GM12865 (cell line): ENCODE measurements at regions not wholly inside any gene's neighbourhood (a gene's known extent, or its start where the extent isn't known, plus 50 kb on each side); places are given as distances from the start of the nearest gene placed in this dataset.

Source experiments
- DNase-seq: peaks from one replicate; pipeline ENCODE4 v3.0.0; 2010; ENCODE audit warnings: low read depth
- H3K4me3 ChIP-seq: 2 replicates; pipeline ENCODE4 v1.5.1; 2011; ENCODE audit warnings: mild to moderate bottlenecking, low read depth, low read length, control low read depth
- TF ChIP-seq, protein P1 (sequence below): IDR thresholded peaks from 2 replicates; pipeline ENCODE4 v1.5.1; 2011; ENCODE audit warnings: low read length, control low read depth, low read depth, inconsistent platforms; ENCODE audit not compliant: insufficient read depth; ENCODE audit errors: missing control alignments

DNA sequence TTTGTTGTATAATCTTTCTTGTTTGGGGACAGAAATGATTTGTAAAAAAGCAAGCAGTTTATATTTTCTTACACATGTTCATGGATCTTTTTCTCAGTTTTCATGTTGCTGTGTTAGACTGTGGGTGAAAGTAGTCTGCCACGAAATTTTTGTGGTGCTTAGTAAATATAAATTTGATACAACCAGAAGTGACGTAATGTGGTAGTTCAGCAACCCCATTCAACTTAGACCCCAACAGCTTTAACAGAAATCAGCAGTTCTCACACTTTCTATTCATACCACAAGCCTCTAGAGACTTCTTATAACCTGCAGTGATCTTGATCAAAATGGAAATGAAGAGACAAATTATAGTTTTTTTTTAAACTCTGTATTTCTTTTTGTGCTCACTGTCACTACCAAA lies 120.2 kb upstream of the IGSF10 start:
- TF ChIP-seq, protein P1, sequence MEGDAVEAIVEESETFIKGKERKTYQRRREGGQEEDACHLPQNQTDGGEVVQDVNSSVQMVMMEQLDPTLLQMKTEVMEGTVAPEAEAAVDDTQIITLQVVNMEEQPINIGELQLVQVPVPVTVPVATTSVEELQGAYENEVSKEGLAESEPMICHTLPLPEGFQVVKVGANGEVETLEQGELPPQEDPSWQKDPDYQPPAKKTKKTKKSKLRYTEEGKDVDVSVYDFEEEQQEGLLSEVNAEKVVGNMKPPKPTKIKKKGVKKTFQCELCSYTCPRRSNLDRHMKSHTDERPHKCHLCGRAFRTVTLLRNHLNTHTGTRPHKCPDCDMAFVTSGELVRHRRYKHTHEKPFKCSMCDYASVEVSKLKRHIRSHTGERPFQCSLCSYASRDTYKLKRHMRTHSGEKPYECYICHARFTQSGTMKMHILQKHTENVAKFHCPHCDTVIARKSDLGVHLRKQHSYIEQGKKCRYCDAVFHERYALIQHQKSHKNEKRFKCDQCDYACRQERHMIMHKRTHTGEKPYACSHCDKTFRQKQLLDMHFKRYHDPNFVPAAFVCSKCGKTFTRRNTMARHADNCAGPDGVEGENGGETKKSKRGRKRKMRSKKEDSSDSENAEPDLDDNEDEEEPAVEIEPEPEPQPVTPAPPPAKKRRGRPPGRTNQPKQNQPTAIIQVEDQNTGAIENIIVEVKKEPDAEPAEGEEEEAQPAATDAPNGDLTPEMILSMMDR: no peak
- no peak overlapping the region for H3K4me3 ChIP-seq
- no peak for DNase-seq

- TF ChIP-seq, protein P1: no peak
- no peak for DNase-seq
- H3K4me3 ChIP-seq: no peak overlapping the region
These were observed 119.7 kb upstream of the IGSF10 start for GRCh38 chr3:151580591-151580990.

GRCh38 chr3:151579571-151580270 lies 118.9 kb upstream of the IGSF10 start:
- no peak for DNase-seq
- H3K4me3 ChIP-seq: no peak overlapping the region
- TF ChIP-seq, protein P1: no peak

DNA sequence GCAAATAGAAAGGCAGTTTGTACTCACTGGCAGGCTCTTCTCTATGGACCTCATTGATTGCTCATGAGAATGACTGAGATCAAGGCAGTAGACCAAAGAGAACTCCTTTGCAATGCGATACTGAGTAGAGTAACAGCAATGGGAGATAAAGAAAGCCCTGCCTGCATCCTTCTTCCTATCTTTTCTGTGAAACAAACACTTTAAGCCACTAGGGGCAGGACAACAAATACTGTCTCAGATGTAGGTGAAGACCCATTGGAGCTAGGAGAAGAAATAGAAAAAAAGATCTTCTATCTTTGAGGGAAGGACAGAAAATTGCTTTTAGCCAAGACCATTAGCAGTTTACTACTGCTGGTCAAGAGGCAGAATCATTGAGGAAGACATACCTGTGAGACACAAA lies 117.6 kb upstream of the IGSF10 start:
- H3K4me3 ChIP-seq: no peak overlapping the region
- TF ChIP-seq, protein P1: no peak
- DNase-seq: no peak

GRCh38 chr3:151576511-151577137 lies 115.8 kb upstream of the IGSF10 start:
- TF ChIP-seq, protein P1: no peak
- no peak for DNase-seq
- H3K4me3 ChIP-seq: no peak overlapping the region

DNA sequence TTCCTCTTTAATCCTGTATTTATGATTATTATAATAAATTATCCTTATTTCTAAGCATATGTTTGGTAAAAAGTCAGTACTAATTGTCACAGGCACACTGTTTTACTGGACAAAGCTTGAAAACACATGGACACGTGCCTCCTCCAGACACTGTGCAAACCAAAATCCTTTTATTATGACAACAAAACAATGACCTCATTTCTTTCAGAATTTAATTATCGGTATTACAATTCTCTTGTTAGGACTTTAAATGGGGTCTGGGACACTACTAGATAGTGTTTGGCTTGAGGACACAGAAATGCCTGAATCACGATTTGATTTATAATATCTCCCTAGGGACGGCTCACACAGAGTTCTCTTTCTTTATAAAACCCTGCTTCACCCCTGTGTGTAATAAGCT lies 107.3 kb upstream of the IGSF10 start:
- TF ChIP-seq, protein P1: no peak
- DNase-seq: no peak
- H3K4me3 ChIP-seq: no peak overlapping the region
